ENCODE measurements at regions not wholly inside any gene's neighbourhood (a gene's known extent, or its start where the extent isn't known, plus 50 kb on each side); places are given as distances from the start of the nearest gene placed in this dataset.

DNA sequence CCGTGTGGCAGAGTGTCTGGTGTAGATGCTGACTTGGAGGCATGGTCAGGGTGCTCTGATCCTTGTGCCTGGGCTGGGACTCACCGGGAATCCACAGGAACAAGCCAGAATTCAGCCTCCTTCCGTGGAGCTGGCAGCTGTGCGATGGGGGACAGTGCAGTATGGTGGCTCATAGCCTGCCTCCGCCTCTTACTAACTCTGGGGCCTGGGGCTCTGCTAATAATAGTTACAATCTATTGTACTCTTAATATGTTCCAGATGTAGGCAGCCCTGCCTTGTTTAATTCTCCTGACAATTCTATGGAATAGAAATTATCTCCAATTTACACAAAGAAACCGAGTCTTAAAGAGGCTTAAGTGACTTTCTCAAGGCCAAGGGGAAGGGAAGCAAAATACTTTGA lies 77.6 kb downstream of the PCDH1 start:
- DNase-seq = no peak

DNA sequence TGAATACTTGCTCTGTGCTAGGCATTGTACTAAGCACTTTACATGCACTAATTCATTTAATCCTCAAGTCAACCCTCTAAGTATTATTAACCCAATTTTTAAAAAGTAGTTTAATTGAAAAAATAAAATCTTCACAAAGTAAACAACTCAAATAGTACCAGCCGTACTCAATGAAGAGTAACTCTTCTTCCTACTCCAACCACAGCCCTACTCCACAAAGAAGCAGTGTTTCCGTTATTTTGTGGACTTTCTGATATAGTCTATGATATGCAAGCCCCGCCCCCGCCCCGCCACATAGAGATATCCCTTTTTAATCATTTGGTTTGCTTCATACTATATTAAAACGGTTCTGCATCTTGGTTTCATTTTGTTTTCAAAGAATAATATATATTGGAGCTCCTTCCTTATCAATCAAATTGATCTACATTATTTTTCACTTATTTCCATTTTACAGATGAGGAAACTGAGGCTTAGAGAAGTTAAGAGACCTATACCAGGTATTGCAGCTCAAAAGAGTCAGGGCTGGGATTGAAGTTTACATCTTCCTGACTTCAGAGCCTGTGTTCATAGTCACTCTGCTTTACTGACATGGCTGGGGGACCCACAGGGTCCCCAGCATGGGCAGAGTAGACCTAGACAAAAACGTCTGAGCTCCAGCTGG lies 78.6 kb downstream of the PCDH1 start:
- DNase-seq = no peak

DNA sequence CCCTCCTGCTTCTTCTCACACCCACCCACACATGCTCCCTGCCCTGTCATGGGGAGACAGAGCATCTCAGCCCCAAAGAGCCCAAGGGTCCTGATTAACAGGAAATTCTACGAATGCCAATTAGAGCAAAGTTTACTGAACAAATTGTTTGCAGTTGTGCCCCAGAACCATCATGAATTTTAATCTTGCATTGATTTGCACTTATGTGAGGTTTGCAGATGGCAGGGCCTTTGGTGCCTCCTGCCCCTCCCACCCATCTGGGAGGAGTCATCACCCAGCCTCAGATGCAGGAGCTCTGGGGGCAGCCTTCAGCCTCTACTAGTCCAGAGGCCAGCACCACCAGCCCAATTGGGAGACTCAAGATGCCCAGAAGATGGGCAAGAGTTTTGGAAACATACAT lies 80.8 kb downstream of the PCDH1 start:
- no peak for DNase-seq

DNA sequence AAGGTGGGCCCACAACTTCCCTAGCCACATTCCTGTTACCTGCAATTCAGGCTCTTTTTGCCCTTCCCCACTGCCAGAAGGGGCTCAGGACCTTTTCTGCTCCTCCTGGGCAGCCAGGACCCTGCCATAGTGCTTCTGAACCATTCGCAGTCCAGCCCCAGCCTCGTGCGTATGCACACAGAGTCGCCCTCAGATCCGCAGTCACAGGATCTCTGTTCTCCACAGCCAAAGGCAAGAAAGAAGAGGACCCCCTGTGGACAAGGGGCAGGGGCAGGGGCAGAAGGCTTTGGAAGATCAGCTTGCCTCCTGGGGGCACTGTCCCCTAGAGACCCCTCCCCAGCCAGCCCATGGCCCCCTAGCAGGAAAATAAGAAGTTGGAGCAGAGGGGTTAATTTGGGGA lies 82.8 kb downstream of the PCDH1 start:
- no peak for DNase-seq

DNA sequence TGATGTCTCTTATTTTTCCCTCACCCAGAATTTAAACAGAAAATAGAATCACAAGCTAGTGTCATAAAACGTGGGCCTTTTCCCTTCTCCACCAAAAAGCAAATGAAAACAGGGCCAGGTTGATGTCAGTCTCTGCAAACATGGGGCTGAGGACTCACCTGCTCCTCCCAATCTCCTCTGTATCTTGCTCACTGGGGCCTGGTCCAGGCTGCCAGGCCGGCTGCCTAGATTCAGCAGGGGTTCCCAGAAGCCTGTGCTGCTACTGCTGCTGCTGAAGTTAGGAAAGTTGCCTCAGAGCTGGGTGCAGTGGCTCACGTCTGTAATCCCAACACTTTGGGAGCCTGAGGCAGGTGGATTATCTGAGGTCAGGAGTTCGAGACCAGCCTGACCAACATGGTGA lies 84.3 kb downstream of the PCDH1 start:
- DNase-seq = no peak

DNA sequence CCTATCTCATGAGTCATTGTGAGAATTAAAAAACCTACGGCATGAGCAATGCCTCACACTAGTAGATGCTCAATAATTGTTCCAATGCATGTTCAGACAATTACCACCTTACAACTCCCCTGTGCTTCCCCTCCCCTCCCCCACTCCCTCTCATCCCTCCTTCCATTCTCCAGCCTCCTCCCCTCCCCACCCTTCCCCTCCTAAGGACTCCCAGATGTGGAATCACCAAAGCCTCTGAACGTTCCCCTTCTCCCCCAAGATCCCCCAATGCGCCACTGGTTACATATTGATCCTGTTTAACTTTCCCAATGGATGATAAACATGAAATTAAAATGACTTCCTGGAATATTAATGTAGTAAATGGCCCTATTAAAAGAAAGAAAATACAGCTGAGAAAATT lies 84.8 kb downstream of the PCDH1 start:
- DNase-seq = no peak

DNA sequence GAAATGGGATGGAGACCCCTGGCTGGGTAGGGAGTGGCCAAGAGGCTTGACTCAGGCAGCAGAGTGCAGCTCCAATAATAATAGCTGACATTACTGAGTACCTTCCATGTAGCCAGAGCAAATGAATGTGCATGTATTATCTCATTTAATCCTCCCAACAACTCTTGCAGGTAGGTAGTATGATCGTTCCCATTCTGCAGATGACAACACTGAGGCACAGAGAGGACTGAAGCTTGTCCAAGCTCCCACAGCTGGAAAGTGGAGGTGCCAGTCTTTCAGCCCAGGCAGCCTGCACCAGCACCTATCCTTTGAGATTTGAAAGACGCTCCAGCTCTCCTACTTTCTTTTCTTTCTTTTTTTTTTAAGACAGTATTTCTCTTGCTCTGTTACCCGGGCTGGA lies 87.6 kb downstream of the PCDH1 start:
- no peak for DNase-seq

DNA sequence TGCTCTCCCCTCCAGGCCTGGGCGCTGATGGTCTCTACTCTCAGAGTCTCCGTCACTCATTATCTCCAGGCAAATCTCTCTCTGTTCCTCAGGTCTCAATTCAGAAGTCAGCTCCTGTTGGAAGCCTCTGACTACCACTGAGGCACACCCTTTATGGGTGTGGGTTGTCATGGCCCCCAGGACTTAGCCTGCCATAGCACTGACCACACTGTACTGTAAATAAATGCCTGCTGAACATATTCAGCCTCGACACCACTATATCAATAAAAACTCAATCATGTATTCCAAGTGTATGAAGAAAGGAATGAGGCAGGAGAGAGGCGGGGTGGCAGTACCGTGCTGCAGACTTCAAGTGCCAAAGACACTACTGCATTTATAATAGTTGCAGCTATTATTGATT lies 88.9 kb downstream of the PCDH1 start:
- no peak for DNase-seq

DNA sequence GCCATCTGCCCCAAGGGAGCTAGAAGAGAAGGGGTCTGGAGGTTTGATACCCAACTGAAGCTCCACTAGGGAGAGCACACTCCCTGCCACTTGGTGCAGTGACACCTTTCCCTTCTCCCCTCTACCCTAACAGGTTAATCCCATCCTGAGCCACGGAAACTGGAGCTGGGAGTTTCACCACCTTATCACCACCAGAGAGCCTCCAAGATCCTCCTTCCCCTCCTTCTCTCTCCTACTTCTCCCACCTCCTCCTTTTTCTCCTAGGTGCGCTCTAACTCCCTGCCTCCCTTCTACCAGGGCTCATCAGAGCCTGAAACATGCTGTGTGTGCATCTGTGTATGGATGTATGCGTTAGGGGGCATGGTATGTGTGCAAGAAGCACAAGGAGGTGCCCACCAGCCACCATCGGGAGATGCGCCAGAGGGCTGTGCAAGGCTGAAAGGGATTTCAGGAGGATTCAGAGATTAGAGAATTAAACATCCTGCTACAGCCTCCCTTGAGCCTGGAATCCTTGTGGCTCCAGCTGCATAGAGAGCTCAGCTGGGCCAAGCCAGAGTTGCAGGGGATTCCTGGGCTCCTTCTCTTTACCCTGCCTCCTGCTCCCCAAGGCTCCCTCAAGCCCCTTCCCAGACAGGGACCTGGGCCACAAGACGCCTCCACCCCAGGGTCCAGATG lies 89.8 kb downstream of the PCDH1 start:
- no peak for DNase-seq

DNA sequence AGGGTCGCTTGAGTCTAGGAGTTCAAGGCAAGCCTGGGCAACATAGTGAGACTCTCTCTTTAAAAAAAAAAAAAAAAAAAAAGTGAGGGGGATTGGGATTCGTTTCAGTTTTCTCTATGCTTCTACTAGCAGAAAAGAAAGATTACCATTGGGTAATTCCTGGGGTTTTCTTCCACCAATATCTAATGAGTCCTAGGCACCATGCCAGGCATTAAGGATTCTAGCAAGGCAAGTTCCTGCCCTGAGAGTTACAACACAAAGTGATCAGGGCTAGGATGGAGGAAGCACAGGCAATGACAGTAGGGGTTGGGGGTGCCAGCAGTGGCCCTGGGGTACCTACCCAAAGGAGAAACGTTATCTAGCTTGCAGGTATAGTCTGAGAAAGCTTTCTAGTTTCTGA lies 90.8 kb downstream of the PCDH1 start:
- DNase-seq = no peak

DNA sequence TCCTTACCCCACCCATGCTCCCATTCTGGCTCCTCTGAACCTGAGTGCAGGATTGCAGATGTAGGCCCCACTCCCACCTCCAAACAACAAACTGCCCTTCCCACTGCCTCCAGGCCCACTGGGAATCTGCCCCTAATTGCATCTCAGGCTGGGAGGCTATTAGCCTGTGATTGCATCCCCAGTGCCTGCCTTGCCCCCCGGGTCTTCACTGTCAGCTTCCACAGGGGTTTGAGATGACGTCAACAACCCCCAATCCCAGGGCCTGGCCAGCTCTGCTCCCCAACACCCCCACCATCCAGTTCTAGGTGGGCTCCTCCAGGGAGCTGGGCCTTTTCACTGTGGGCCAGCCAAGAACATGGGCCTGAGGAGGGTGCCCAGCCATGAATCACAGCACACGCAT lies 91.5 kb downstream of the PCDH1 start:
- no peak for DNase-seq

DNA sequence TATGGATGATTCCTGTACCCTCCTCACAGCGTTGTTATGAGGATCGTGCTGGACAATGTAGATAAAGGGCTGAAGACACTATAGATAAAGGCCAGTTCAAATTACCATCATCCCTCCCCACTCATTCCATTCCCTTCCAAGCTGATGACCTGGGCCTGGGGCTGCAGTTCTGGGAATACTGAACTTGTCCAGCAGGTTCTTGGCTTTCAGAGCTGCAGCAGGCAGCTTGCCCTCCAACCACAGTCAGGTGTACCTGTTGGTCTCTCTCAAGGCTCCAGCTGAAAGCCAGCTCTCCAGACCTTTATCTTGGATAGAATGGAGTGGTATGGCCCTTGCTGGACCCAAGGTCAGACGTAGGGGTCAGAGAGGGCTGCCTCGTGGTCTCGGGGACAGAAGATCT lies 92.5 kb downstream of the PCDH1 start:
- no peak for DNase-seq

DNA sequence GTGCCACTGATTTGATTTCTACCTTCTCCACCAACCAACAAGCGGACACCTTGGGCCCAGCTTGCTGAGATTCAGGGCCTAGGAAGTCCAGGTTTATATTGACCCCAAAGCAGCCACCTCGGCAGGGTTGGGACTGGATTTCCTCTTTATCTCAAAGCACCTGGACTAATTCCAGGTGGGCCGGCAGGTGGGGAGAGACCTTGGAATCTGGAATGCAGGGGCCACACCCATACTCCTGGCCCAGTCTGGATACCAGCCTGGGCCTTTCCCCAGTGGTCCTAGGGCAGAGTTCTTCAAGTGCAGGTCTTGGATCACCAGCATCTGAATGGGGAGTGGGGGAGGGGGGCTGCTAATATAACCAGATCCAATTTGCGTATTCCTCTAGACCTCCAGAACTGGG lies 93.1 kb downstream of the PCDH1 start:
- no peak for DNase-seq

DNA sequence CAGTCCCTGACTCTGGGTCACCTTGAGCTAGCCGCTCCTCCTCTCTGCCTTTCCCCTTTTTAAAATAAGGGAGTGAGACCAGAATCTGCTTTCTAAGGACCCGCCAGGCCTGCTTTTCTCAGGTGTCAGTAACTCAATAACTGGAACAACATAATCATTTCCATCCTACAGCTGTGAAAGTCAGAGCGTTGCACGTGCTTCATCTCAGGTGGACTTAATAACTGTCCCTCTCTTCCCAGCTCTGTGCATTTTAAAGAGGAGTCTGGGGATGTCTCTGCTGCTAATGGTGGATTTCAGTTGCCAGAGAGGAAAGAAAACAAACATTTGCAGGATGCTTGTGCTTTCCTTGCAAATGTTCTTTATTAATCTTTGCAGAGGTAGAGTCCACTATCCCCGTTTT lies 93.7 kb downstream of the PCDH1 start:
- no peak for DNase-seq

DNA sequence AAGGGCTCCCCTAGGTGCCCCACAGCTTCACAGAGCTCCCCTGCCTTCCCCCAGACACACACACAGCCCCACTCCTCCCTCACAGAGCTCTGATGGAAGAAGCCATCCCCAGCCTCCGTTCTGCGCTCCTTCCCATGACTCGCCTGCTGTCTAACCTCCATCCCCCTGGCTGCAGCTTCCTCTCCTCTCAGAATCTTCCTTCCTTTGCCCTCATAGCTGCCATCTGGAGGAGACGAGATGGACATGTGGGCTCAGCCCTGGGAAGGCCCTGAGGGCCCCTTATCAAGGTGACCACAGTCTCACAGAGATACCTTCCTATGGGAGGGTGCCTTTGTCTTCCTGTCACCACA lies 94.3 kb downstream of the PCDH1 start:
- no peak for DNase-seq

DNA sequence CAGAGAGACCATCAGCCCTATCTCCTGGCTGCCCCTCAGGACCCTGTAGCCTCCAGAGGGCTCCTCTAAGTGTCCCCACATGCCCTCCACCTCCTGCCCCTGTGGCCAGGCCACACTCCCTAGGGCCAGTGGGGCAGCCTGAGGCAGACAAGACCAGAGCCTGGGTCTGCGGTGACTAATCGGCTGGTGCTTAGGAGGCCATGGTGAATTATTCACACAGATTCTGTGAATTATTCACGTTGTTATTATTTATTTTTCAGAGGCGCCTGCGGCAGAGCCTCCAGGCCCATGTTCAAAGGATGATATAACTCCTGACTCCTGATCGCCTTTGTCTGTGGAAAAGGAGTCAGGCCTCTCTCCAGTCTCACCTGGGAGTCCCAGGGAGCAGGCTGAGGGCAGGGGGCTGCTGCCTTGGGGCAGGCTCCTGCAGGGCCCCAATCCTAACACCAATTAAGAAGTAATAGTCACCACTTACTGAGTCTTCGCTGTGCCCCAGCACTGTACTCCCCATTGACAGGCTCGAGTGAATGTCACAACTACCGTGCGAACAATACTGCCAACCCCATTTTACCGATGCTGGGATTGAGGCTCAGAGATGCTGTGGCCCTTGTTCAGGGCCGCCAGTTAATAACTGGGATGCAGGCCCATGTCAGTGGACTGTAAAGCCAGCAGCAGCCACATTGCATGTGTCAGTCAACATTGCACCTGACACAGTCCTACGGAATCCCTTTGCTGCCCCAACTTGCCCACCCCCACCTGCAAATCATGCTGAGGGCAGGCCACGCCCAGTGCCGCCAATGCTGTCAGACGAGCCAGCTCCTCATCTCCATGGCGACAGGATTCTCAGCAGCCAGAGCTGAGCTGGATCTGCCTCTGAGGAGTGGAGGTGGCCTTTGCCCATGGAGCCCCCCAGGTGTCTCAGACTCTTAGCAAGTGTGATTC lies 94.9 kb downstream of the PCDH1 start:
- DNase-seq = no peak

DNA sequence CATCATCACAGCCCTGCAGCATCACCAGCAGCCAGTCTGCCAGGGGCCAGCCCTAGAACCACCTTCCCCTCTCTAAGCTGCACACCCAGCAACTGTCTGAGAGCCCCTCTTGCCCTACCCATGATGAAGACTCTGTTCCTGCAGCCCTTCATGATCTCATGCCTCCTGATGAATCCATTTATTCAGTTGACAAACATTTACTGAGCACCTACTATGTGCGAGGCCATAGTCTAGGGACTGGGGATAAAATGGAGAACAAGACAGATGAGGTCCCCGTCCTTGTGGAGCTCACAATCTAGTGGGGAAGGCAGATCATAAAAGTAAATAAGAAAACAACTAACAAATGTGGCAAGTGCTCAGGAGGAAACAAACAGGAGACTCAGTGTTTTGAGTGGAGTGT lies 96.3 kb downstream of the PCDH1 start:
- DNase-seq = no peak

DNA sequence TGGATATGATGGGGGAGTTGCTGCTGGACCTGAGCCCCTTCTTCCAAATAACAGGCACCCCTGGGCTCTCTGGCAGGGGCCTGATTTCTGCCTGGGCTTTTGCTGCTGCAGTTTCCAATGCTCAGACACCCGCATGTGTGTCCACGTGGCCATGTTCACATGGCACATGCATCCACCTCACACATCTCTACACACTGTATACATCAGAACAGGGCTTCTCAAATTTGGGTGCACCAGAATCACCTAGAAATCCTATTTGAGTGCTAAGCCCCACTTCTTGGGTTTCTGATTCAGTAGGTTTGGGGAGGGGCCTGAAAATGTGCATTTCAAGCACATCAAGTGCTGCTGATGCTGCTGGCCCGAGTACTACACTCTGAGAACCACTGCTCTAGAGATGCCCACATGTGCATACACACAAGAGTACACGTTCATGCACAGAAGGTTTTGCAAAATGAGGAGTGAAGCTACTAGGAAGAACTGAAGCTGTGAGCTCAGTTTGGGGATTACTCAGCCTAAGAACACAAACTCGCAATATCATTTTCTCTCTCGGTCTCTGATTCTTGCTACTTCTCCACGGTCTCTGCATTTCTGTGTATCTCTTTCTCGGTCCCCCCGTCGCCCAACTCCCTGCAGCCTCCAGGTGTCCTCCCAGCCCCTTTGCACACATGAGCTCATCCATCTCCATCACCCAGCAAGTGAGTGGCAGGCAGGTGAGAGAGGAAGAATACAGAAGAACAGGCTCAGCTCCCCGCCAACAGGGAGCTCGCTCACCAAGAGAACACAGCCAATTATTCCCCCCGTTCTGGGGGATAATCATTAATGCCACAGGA lies 97.0 kb downstream of the PCDH1 start:
- DNase-seq = no peak

DNA sequence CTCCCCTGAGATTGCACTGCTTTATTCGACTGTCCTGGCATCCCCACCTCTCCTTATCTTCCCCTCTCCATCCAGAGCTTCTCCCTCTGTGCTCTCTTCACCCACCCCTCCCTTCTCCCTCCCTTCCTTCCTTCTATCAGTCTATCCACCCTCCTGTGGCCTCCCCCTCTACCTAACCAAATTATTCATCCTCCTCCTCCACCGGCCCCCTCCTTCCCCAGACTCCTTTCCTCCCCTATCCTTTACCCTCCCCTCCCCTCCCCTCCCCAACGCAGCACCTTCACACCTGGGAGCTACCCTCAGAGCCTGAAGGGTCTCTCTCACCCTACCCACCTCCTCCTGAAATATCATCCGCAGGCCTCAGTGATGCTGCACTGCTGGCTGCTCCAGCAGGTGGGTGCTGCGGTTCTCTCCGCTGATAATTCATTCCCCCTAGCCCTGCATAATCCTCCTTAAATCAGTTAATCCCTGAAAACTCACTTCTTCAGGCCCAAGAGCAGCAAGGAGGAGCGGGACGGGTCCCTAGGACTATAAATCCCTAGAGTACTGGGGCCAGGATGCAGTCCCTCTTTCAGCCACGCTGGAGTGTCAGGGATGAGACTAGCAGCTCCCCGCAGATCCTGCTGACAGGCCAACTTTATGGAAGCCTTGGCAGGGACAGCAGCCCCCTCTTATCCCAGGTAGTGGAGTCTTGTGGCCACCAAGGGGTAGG lies 97.8 kb downstream of the PCDH1 start:
- no peak for DNase-seq

DNA sequence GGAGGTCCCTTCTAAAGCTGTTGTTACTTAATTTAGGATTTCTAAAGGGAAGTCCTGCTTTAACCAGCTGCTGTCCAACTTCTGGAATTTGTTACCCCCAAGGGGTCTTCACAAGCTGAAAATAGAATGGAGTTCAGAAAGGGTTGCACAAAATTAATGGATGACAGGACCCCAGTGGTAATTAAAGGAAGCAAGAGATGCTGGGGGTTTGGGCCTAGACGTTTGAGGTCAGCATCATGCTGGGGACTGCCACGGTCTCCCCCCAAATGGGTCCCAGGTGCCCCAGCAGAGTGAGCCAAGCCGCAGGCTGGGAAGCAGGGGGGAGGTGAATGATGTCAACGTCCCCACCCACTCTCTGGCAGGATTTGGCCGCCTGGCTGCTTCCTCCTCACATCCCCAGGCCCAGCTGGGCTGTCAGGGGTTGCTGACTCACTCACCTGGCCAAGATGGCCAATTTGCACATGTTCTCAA lies 97.5 kb upstream of the ARAP3 start:
- DNase-seq = no peak

DNA sequence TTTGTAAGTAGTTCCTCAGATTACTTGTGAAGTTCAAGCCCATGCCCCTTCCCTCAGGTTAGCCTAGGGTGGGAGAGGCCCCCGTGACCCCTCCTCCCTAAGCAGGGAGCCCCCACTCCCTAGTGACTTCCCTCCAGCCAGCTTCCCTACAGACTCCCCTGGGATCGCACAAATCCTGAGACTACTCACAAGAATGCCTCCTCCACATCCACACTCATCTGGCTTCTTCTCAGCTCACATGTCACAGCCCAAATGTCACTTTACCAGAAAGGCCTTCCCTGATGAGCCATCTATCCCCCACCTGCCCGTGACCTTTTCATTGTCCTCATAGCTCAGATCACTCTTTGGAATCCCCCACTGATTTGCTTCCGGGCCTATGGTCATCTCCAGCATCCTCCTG lies 96.7 kb upstream of the ARAP3 start:
- DNase-seq = no peak

DNA sequence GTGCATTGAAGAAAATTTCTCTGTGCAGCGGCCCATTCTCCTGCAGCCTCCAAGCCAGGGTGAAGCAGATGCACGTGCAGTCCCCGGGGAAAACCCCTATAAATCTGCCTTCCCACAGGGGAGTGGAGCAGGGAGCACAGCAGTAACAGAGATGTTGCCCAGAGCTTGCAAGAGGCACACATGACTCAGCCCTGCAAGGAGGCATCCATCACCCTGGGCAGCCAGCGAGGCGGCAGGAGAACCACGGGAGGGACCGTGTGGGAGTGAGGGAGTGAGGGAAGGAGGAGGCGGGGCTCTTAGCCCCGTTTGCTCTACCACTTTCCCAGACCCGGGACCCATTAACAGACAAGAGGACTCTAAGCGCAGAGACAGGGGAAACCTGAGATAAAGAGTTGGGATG lies 96.2 kb upstream of the ARAP3 start:
- no peak for DNase-seq
